SK-N-SH treated with all-trans-retinoic acid at 6 μM for 48 hours (cell line): ENCODE measurements at regions not wholly inside any gene's neighbourhood (a gene's known extent, or its start where the extent isn't known, plus 50 kb on each side); places are given as distances from the start of the nearest gene placed in this dataset.

Source experiments
- ATAC-seq: fragments of 200-7000 bp; cut with Tn5 transposase; 3 replicates; pipeline ENCODE4 v1.9.1; 2020; ENCODE audit warnings: mild to moderate bottlenecking, moderate library complexity
- BACH2 ChIP-seq: fragments of 250-450 bp; sonication (Bioruptor Pico); IDR thresholded peaks from 2 replicates; pipeline ENCODE4 v1.9.0; 2021; ENCODE audit warnings: mild to moderate bottlenecking, borderline replicate concordance
- CREB5 ChIP-seq: fragments of 250-450 bp; sonication (Bioruptor Pico); IDR thresholded peaks from 2 replicates; pipeline ENCODE4 v1.5.1; 2020; ENCODE audit warnings: low read depth, mild to moderate bottlenecking, moderate library complexity
- CSDC2 ChIP-seq: fragments of 250-450 bp; sonication (Bioruptor Pico); IDR thresholded peaks from 2 replicates; pipeline ENCODE4 v1.5.0; 2020; ENCODE audit warnings: mild to moderate bottlenecking, moderate library complexity
- CSRNP3 ChIP-seq: fragments of 250-450 bp; sonication (Bioruptor Pico); IDR thresholded peaks from 2 replicates; pipeline ENCODE4 v1.5.1; 2021; ENCODE audit warnings: mild to moderate bottlenecking, moderate library complexity
- ESRRG ChIP-seq: fragments of 250-450 bp; sonication (Bioruptor Pico); IDR thresholded peaks from 2 replicates; pipeline ENCODE4 v1.6.1; 2021; ENCODE audit warnings: mild to moderate bottlenecking
- GLIS3 ChIP-seq: fragments of 250-450 bp; sonication (Bioruptor Pico); IDR thresholded peaks from 2 replicates; pipeline ENCODE4 v1.5.0; 2020; ENCODE audit warnings: mild to moderate bottlenecking, moderate library complexity
- ISL1 ChIP-seq: fragments of 250-450 bp; sonication (Bioruptor Pico); IDR thresholded peaks from 2 replicates; pipeline ENCODE4 v2.1.2; 2022; ENCODE audit warnings: mild to moderate bottlenecking, moderate library complexity
- OSR1 ChIP-seq: fragments of 250-450 bp; sonication (Bioruptor Pico); IDR thresholded peaks from 2 replicates; pipeline ENCODE4 v1.8.0; 2022; ENCODE audit warnings: moderate library complexity, mild to moderate bottlenecking, inconsistent platforms
- PATZ1 ChIP-seq: fragments of 250-450 bp; sonication (Bioruptor Pico); IDR thresholded peaks from 2 replicates; pipeline ENCODE4 v1.8.0; 2020; ENCODE audit warnings: mild to moderate bottlenecking, moderate library complexity, borderline replicate concordance
- POU6F1 ChIP-seq: fragments of 250-450 bp; sonication (Bioruptor Pico); IDR thresholded peaks from 2 replicates; pipeline ENCODE4 v1.8.0; 2021; ENCODE audit warnings: low read depth, mild to moderate bottlenecking, moderate library complexity, borderline replicate concordance
- PPARA ChIP-seq: fragments of 250-450 bp; sonication (Bioruptor Pico); IDR thresholded peaks from 2 replicates; pipeline ENCODE4 v1.5.0; 2020; ENCODE audit warnings: mild to moderate bottlenecking, borderline replicate concordance
- RARB ChIP-seq: fragments of 250-450 bp; sonication (Bioruptor Pico); IDR thresholded peaks from 2 replicates; pipeline ENCODE4 v1.8.0; 2021; ENCODE audit warnings: mild to moderate bottlenecking, moderate library complexity
- SNAI2 ChIP-seq: fragments of 250-450 bp; sonication (Bioruptor Pico); IDR thresholded peaks from 2 replicates; pipeline ENCODE4 v1.5.0; 2020; ENCODE audit warnings: mild to moderate bottlenecking, moderate library complexity
- TOX ChIP-seq: fragments of 250-450 bp; sonication (Bioruptor Pico); IDR thresholded peaks from 2 replicates; pipeline ENCODE4 v1.8.0; 2021; ENCODE audit warnings: mild to moderate bottlenecking, moderate library complexity, borderline replicate concordance
- ZC3H10 ChIP-seq: fragments of 250-450 bp; sonication (Bioruptor Pico); IDR thresholded peaks from 2 replicates; pipeline ENCODE4 v1.5.1; 2021; ENCODE audit warnings: mild to moderate bottlenecking, moderate library complexity
- ZFP3 ChIP-seq: fragments of 250-450 bp; sonication (Bioruptor Pico); IDR thresholded peaks from 2 replicates; pipeline ENCODE4 v1.5.0; 2020; ENCODE audit warnings: mild to moderate bottlenecking, moderate library complexity
- ZFP30 ChIP-seq: fragments of 450-650 bp; formaldehyde crosslinking; IDR thresholded peaks from 2 replicates; pipeline ENCODE4 v1.5.0; 2022; ENCODE audit warnings: mild to moderate bottlenecking, moderate library complexity
- ZNF565 ChIP-seq: fragments of 450-650 bp; formaldehyde crosslinking; conservative IDR thresholded peaks from 2 replicates; pipeline ENCODE4 v1.5.0; 2020; ENCODE audit warnings: low read depth, mild to moderate bottlenecking, moderate library complexity
- ZNF70 ChIP-seq: fragments of 450-650 bp; formaldehyde crosslinking; IDR thresholded peaks from 2 replicates; pipeline ENCODE4 v1.5.0; 2020; ENCODE audit warnings: mild to moderate bottlenecking, moderate library complexity
- ZNF8 ChIP-seq: fragments of 450-650 bp; formaldehyde crosslinking; IDR thresholded peaks from 2 replicates; pipeline ENCODE4 v1.5.0; 2020; ENCODE audit warnings: mild to moderate bottlenecking, moderate library complexity

GRCh38 chr10:131722121-131722520, 178.7 kb upstream of the PPP2R2D start:
- ATAC-seq = no peak
- no peak for TF ChIP-seq ESRRG (CRISPR knock-in tag)
- TF ChIP-seq ZFP3 (CRISPR knock-in tag) = no peak
- TF ChIP-seq POU6F1 (CRISPR knock-in tag) = no peak
- no peak for TF ChIP-seq GLIS3 (CRISPR knock-in tag)
- no peak for TF ChIP-seq SNAI2 (CRISPR knock-in tag)
- TF ChIP-seq CSRNP3 (CRISPR knock-in tag) = no peak
- no peak for TF ChIP-seq RARB
- no peak for TF ChIP-seq PPARA (CRISPR knock-in tag)
- TF ChIP-seq ZNF565 (CRISPR knock-in tag) = no peak
- TF ChIP-seq ZNF70 (CRISPR knock-in tag) = no peak
- TF ChIP-seq ZC3H10 (CRISPR knock-in tag) = no peak
- TF ChIP-seq CSDC2 = no peak
- no peak for TF ChIP-seq TOX (CRISPR knock-in tag)

GRCh38 chr10:131722525-131723264, 178.1 kb upstream of the PPP2R2D start:
- TF ChIP-seq ZNF8 (CRISPR knock-in tag) (no peak), PPARA (CRISPR knock-in tag) (no peak), BACH2 (CRISPR knock-in tag) (no peak), POU6F1 (CRISPR knock-in tag) (no peak), OSR1 (CRISPR knock-in tag) (no peak), TOX (CRISPR knock-in tag) (no peak)

GRCh38 chr10:131723297-131724168, 177.3 kb upstream of the PPP2R2D start:
- no peak for ATAC-seq
- TF ChIP-seq POU6F1 (CRISPR knock-in tag) (no peak), ZFP3 (CRISPR knock-in tag) (no peak), ESRRG (CRISPR knock-in tag) (no peak), ISL1 (CRISPR knock-in tag) (no peak), PATZ1 (CRISPR knock-in tag) (no peak), RARB (no peak), SNAI2 (CRISPR knock-in tag) (no peak), CSRNP3 (CRISPR knock-in tag) (no peak), ZC3H10 (CRISPR knock-in tag) (no peak), OSR1 (CRISPR knock-in tag) (no peak), ZNF8 (CRISPR knock-in tag) (no peak), ZFP30 (CRISPR knock-in tag) (no peak), TOX (CRISPR knock-in tag) (no peak), CREB5 (no peak), ZNF70 (CRISPR knock-in tag) (no peak), ZNF565 (CRISPR knock-in tag) (no peak), BACH2 (CRISPR knock-in tag) (no peak)

More at GRCh38 chr10:131722525-131723264, 178.1 kb upstream of the PPP2R2D start:
- no peak for ATAC-seq
